HG03558 (cell line): ENCODE measurements at regions not wholly inside any gene's neighbourhood (a gene's known extent, or its start where the extent isn't known, plus 50 kb on each side); places are given as distances from the start of the nearest gene placed in this dataset.

Source experiments
- ATAC-seq: cut with Tn5 transposase; IDR thresholded peaks from one replicate; pipeline ENCODE4 v1.9.1; 2021; ENCODE audit warnings: moderate number of reproducible peaks; ENCODE audit not compliant: unreplicated experiment; ENCODE audit errors: extremely low read depth

DNA sequence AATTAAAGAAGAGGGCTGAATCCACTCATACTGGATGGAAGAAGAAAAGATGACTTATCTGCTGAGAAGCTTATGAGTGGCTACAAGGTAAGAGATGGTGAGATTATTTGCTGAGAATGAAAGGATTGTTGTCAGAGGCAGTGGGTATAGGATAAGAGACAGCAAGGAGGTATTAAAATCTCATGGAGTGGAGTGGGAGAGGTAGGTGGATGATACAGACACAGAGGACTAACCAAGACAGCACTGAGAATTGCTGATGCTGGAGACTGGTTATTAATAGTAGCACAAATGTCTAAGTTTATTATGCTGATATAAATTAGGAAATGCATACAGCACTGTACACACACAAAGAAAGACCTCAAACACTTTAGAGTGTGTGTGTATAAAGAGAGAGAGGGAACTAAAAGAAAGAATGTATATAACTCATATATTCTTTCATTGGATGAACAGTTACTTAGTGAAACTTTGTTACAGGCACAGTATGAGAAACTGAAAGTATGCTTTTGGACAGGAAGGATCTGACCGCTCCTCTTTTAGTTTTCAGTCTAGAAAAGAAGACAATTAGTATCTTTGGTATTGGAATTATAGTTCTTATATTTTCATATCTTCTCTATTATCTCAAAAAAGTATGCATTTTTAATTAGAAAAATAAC lies 543.1 kb downstream of the LRFN5 start:
- ATAC-seq: no peak

DNA sequence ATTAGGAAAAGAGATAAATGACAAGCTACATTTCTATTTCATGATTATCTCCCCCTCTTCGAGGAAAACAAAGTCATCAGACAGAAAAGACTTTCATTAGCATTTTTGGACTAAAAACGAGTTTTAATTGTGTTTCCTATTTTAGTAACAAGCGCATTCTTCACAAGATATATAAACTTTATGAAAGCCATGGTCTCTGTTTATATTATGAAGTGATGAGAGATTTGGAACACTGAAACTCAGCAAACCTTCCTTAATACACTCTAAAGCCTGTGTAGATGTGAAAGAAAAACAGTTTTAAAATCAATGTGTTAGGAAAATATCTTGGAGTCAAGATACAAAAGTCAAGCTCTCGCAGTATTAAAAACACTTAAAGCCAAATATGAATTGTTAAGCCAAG lies 539.1 kb downstream of the LRFN5 start:
- ATAC-seq: no peak

DNA sequence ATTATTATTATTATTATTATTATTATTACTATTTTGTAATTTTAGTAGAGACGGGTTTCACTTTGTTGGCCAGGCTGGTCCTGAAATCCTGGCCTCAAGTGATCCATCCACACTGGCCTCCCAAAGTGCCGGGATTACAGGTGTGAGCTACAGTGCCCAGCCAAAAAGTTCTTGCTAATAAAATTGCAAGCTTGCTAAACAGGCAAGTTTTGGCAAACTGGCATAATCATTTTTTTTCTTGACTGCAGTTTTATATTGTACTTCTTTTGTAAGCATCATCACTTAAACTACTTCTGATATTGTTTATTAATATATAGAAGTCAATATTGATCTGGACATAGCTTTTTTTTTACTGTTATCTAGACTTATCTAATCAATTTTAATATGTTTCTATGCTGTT lies 536.4 kb downstream of the LRFN5 start:
- ATAC-seq: no peak

DNA sequence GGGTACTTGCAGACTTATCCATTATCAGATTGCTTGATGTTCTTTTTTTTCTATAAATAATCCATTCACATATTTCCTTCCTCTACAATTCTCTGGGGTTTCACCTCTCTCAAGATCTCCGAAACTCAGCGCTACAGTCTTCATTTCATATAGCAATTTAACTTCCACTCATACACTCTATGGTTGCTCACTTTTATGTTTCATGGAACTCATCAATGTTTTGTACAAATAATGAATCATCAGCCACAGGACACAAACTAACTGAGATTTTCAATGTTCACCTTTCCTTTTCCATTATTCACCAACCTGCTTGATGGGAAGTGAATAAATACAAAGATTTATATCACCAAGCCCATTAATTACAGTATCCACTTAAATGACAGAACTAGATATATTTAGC lies 534.7 kb downstream of the LRFN5 start:
- ATAC-seq: no peak

DNA sequence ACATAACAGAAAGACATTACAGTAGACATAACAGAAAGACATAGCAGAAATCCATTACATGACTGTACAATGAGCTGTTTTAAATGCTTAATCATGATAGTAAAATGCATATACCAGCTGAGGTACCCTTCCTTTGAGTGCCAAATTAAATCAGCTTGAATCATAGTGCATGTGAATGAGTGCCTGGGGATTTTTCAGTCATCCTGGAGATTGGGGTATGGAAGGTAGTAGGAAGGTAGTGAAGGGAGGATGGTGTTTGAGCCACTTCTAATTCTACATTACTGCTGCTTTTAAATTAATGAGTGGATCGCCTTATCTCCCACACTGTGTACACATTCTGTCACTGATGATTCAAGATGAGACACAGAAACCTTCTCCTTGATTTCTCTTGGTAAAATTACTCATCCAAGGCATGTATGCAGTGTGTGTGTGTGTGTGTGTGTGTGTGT lies 534.2 kb downstream of the LRFN5 start:
- ATAC-seq: no peak

DNA sequence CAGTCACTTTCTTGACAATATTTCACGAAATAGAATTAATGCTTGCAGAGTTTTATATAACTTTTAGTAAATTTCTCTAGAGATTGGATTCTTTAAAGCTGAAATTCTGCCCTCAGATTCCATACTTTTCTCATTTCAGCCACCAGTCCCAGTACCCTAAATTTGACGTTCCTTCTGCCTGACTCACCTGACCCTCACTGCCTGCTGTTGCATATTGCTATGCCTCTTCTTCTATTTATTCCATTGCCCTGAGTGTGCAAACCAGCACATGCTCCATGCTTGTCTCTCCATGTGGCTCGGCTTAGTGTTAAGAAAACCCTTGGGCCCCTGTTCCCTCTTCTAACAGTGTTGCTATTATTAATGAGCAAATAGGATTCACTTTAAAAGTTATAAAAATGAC lies 533.3 kb downstream of the LRFN5 start:
- ATAC-seq: no peak

- ATAC-seq: no peak
These were observed 531.7 kb downstream of the LRFN5 start for GRCh38 chr14:42138406-42138805.

DNA sequence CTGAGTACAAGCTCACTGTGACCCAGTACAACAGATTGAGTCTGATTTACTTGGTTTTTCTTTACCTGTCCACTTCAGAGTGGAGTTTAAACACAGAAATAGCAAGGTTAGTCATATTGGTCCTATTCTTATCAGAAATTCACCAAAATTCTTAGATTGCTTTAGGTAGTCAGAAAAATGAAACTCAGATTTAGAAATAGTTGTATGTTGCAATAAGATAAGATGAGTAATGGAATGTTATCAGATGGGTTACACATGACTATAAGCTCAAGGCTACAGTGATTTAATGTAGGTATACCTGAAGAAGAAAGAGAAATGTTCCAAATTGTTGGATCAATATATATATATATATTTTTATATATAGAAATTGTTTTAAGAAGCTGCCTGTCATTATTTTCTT lies 524.1 kb downstream of the LRFN5 start:
- ATAC-seq: no peak

DNA sequence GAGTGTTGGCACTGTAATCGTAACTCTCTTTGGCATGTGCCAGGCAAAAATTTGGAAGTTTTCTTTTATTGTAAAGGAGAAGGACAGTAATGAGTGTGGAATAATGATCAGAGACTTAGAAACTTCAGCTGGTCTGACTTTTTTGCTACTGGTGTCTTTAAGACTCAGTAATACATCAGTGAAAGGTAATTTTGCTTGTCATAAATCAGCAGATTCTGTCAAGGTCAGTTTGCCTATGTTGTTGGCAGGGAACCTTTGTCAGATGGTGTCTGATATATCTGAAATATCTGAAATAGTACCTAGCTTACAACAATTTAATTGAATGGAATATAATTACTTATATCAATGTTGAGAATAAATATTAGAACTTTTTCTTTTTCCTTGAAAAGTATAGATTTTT lies 516.9 kb downstream of the LRFN5 start:
- ATAC-seq: no peak

- ATAC-seq: no peak
These were observed 506.8 kb downstream of the LRFN5 start for GRCh38 chr14:42113358-42114069.

GRCh38 chr14:42112108-42112507 lies 505.4 kb downstream of the LRFN5 start:
- ATAC-seq: no peak

DNA sequence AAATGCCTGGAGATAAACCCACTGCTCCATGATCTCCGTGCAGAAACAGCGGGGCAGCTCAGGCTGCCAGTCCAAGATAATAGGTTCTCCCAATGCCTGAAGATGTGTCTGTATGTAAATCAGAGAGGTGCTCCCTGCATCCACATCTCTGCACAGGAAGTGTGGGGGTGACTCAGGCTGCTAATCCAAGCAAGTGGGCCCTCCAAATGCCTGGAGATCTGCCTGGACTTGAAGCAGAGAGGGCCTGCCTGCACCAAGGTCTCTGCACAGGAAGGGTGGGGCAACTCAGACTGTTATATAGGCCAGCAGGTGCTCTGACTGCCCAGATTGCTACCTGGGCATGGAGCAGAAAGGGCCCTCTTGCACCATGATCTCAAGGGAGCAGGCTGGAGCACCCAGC lies 504.7 kb downstream of the LRFN5 start:
- no peak for ATAC-seq

GRCh38 chr14:42110167-42110566 lies 503.5 kb downstream of the LRFN5 start:
- no peak for ATAC-seq

- no peak for ATAC-seq
These were observed 488.5 kb downstream of the LRFN5 start for GRCh38 chr14:42095155-42095554.

DNA sequence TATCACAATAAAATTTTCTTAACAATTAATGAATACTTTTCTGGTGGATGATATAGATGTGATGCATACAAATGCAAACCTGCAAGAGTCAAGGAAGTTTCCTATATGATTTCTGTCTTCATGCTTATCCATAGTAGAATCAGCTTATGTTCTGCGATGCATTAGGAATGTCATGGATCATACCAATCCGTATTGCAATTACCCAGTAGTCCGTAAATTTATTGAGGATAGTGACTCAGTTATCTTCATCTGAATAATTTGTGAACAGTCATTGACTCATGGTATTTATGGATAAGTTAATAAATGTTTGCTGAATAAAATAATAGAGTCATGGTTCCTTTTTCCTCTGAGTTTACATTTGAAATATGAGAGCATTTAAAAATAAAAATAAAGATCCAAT lies 483.4 kb downstream of the LRFN5 start:
- no peak for ATAC-seq

DNA sequence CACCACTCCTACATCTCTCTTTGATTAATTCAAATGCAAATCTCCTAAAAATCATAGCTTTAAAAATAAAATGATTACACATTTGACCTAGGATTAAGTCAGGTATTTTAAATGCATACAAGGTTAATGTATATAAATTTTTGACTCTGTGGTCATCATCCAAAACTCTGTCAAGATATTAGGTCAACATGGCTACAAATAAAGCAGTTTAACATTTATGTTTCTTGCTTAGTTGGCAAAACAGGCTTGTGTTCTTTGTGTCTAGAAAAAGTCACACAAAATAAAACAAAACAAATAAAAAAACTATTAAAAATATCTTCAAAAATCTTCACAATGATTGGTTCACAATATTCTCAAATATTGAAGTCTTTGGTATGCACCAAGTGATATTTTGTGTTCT lies 473.2 kb downstream of the LRFN5 start:
- no peak for ATAC-seq

DNA sequence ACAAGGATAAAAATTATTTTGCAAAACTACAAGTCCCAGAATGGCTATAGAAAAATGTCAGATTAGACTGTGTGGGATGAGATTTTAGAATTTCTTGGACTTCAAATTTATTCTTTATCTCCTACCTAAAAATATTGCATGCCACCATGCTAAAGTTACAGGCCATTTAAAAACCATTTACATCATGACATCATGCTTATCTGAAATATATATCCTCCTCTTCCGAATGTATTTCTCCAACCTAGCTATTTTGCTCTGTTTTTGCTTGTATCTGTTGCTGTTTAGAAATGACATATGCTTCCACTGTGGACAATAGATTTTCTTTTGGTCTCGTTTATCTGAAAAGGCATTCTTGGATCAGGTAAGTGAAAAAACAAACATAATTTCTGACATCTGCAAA lies 471.7 kb downstream of the LRFN5 start:
- no peak for ATAC-seq

DNA sequence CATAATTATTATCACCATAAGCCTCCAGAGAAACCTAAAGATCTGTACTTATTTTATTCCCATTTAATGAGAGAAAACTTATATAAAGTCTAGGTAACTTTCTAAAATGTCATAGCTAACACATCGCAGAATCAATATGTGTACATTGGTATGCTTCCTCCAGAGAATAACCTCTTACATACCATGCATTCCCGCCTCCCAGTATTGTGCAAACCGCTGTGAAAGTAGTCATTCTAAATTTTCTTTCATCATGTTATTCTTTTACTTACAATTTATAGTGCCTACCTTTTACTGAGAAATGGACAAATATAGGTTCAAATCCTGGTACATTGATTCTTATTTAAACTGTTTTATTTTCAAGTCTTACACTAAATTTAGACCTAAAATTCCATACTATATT lies 463.4 kb downstream of the LRFN5 start:
- no peak for ATAC-seq

- no peak for ATAC-seq
These were observed 450.4 kb downstream of the LRFN5 start for GRCh38 chr14:42057111-42057510.

DNA sequence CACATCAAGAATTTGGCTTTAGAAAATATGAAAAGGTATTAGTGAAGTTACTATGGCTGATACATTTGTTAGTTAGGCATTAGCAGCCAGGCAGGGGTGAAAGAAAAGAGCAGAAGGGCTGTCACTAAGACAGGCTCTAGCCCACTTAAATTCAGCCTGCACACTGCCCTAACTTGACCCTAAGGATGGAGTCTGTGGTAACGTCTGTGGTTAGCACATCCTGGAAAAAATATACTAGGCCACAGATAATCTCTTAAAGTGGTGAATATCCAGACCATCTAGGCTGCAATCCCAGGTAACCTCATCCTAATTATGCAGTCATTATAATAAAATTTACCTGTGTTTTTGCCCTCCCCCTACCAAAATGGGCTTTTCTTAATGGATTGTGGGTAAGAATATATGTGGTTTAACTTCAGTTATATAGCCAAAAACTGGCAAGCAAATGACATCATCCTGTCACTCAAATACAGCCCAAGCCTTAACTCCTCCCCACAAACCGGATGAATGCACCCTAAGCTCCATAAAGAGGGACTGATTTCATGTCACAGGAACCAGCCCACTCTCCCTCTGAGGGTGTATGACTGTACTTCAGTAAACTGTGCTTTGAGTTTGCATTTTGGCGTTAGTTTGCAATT lies 440.9 kb downstream of the LRFN5 start:
- ATAC-seq: no peak

DNA sequence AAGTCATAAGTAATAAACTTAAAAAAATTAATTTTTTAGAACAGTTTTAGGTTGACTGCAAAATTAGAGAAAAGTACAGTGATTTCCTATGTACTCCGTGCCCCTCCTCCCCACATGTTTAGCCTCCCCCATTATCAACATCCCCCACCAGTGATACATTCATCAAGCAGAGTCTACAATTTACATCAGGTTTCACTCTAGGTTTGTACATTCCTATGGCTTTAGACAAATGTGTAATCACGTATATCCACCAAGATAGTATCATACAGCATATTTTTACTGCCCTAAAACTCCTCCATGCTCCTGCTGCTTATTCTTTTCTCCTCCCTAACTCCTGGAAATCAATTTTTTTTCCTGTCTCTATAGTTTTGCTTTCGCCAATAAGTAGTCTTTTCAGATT lies 438.7 kb downstream of the LRFN5 start:
- no peak for ATAC-seq

- ATAC-seq: no peak
These were observed 421.9 kb downstream of the LRFN5 start for GRCh38 chr14:42028607-42029006.
